Right ventricle myocardium superior (tissue), 1 donor: ENCODE measurements at regions not wholly inside any gene's neighbourhood (a gene's known extent, or its start where the extent isn't known, plus 50 kb on each side); places are given as distances from the start of the nearest gene placed in this dataset.

Experiments used
- ATAC-seq: fragments of 200-7000 bp; cut with Tn5 transposase; one replicate; pipeline ENCODE4 v1.9.1; 2020; ENCODE audit warnings: mild to moderate bottlenecking; ENCODE audit not compliant: poor library complexity
- DNase-seq: peaks from one replicate; pipeline ENCODE4 v3.0.0-alpha.2; 2020
- intact Hi-C: fragments of 100-400 bp; cut with DNase I; formaldehyde crosslinking; loops from one replicate; pipeline ENCODE4 v1.11.2; 2022
- donor health status: DM: no; HTN: yes; CAD: no; lungs with severe emphysema.

DNA sequence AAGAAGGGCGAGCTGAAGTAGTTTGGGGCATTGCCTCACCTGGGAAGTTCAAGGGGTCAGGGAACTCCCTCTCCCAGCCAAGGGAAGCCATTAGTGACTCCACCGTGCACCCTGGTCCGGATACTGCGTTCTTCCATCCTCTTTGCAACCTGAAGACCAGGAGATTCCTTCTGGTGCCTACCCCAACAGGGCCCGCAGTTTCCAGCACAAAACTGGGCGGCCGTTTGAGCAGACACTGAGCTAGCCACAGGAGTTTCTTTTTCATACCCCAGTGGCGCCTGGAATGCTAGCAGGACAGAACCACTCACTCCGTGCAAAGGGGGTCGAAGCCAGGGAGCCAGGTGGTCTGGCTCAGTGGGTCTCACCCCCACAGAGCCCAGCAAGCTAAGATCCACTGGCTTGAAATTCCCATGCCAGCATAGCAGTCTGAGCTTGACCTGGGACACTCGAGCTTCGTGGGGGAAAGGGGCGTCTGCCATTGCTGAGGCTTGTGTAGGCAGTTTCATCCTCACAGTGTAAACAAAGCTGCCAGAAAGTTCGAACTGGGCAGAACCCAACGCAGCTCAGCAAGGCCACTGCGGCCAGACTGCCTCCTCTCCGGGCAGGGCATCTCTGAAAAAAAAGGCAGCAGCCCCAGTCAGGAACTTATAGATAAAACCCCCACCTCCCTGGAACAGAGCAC, 1039.4 kb upstream of the IGFBP7 start:
- intact Hi-C loops, result no loop called here
- ATAC-seq (no peak), DNase-seq (no peak)

DNA sequence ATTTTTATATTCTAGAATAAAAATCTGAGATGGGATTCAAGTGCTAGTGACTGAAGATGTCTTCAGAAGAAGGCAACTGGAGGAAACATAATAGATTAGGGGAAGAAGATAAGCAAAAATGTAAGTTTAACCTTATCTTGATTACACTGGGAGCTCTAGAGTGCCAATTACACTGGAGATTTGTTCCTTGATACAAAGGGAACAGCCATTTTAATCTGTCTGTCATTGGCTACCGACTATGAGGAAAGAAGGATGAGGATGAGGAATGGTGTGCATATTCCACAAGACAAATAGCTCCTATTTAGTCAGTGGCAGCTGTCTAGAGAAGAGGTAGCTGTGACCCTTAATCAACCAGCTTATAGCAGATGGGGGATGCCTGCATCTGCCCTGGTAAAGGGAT, 1034.5 kb upstream of the IGFBP7 start:
- intact Hi-C loops, result no loop called here
- no peak for DNase-seq
- ATAC-seq, result no peak

DNA sequence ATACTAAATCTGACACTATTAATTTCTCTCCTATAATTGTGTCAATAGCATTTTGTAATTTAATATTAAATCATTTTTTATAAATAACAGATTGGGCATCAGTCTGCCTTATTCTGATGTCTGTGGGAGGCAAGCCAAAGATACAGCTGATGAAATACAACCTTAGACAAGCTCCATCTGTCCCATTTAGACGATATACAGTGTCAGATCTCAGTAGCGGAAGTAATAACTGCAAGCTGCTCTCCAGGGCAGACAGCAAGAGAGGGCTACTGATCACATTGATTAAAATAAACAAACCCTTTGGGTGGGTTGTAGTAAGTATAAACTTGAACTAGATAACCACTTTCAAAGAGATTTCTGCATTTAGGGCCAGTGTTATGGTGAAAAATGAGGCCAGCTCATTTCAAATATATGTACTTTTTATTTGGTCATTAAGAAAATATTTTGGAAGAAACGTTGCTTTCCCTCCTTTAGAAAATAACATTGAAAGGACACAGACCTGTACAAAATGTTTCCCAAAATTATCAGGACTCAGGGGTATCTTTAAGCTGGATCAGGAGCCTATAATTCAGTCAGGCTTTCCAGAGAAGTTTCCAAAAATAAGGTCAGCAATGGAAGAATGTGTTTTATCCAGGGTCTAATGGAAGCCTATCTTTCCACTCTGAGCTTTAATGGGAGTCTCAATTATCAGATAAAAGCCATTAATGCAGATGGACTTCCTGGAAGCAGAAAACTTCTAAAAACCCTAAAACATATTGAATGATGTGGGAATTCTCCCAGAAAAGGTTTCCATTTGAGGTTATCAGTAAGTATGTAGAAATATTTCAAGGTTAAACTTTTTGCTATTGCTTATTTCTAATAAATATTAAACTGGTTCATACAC, 1028.8 kb upstream of the IGFBP7 start:
- intact Hi-C loops, result no loop called here
- ATAC-seq (no peak), DNase-seq (no peak)

DNA sequence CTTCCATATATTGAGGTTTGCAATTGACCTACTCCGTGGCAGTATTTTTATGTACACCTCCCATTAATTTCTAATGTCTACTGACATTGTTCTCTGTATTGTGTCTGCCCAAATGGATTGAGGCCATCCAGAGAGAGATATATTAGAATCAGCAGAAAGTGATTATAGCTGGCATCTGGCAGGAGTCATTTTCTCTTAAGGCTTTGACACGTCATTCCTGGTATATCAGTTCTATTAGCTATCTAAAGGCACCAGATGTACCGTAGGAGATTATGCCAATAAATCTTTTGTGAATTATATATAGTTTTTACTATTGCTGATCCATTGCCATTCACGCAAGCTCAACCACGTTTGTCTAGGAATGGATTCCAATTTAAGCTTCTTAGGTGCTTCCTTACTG, 1026.4 kb upstream of the IGFBP7 start:
- intact Hi-C loops, result no loop called here
- ATAC-seq (no peak), DNase-seq (no peak)

DNA sequence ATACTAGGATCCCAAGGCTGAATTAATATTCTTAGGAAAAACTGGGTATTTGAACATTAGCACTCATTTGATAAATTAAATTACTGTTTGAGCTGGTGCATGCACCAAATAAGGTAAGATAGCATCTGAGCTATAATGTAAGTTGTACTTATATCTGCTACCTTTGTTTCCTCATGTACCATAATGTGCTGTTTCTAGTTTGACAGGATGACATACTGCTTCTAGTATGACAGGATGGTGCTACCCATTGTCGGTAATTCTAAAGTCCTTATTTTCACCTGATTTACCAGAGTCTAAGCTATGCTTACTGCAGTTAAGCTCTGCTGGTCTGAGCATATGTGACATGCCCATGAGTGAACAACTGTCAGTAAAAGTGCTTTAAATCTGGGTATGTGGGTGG, 1017.5 kb upstream of the IGFBP7 start:
- no peak for DNase-seq
- intact Hi-C loops, result no loop called here
- no peak for ATAC-seq

DNA sequence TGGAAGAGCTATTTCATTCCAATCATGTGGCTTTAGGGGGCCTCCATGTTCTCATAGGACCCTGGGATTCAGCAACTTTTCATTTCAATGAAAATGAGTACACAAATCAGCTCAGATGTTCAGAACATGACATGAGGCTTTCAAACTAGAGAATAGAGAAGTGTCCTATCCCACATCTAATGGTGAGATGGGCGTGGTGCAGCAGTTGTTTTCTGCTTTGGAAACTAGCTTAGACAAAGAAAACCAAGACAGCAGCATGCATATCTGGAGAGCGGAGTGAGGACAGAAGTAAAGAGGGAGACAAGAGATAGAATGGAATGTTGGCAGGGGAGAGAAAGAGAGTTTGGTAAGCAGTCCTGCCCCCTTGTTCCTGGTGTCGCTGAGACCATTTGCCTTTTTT, 1009.1 kb upstream of the IGFBP7 start:
- no peak for ATAC-seq
- no peak for DNase-seq
- intact Hi-C loops, result no loop called here

DNA sequence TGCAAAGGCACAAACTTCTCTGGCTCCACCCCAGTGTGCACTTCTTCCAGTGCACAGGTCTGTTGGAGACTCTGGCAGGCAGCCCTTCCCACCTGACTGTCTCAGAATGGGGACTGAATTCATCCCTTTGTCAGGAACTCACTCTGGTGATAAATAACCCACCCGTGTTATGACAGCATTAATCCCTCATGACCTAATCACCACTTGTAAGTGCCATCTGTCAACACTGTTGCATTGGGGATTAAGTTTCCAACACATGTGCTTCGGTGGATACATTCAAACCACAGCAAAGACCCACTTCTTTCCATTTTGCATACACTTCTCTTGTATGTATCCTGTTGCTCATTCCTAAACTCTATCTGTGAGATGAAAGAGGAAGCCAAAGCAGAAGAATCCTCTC, 1002.9 kb upstream of the IGFBP7 start:
- intact Hi-C loops, result no loop called here
- ATAC-seq, result no peak
- no peak for DNase-seq

DNA sequence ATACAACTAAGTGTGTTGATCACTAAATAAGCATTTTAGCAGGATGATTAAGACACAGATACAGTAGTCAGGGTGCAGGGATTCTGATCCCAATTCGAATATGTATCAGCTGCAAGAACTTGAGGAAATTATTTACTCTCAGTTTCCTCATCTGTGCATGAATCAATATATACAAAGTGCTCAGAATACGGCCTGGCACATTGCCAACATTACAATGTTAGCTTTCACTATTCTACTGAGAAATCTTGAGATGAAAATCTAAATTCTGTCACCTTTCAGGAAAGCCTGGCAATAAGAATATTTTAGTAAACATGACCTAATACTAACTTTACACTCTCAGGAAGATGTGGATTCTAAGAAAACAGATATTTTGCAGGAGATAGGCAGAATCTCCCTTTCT, 1001.6 kb upstream of the IGFBP7 start:
- intact Hi-C loops, result no loop called here
- ATAC-seq (no peak), DNase-seq (no peak)

DNA sequence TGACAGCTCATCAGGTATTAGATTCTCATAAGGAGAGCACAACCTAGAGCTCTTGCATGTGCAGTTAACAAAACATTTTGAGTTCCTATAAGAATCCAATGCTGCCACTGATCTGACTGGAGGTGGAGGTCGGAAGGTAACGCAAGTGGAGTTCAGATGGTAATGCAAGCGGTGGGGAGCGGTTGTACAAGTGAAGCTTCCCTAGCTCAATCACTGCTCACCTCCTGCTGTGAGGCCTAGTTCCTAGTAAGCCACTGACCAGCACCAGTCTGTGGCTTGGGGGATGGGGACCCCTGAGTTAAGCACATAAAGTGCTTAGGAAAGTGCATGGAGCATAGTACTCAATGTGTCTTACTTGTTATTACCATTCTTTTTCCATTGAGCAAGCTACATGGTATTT, 983.2 kb upstream of the IGFBP7 start:
- ATAC-seq (no peak), DNase-seq (no peak)
- intact Hi-C loops, result no loop called here

DNA sequence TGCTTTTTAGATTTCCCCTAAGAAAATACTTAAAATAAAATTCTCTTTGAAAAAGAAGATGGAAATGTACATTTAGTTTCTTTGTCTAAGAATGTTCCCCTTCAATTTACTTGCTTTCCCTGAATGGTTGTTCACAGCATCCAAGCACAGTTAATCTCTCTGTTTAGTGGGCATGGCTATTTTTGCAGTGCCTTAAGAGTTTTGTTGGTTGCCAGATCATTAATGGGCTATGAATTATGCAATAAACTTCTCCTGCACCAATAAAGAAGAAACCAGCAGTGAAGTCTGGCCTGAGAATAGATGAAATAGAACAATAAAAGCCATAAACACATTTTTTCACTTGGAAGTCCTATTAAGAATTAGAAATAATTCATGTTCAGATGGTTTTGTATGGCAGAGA, 980.4 kb upstream of the IGFBP7 start:
- intact Hi-C loops, result no loop called here
- ATAC-seq, result no peak
- no peak for DNase-seq

DNA sequence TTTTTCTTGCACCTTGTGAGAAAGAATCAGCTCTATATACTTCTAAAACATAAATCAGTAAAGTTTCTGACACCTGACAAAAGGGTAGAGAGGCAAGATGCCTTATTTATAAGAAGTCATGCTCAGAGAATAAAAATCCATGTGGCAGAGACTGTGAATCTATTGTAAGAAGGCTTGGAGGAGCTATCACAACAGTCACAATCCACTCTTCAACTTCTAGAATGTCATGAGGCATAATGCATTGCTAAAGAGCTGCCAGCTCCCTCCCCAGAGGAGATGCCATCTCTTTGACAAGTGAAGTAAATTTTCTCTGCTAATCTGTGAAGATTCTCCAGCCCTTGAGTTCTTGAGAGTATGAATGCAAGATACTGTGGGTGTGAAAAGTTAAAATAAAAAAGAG, 971.2 kb upstream of the IGFBP7 start:
- ATAC-seq (no peak), DNase-seq (no peak)
- intact Hi-C loops, result no loop called here

DNA sequence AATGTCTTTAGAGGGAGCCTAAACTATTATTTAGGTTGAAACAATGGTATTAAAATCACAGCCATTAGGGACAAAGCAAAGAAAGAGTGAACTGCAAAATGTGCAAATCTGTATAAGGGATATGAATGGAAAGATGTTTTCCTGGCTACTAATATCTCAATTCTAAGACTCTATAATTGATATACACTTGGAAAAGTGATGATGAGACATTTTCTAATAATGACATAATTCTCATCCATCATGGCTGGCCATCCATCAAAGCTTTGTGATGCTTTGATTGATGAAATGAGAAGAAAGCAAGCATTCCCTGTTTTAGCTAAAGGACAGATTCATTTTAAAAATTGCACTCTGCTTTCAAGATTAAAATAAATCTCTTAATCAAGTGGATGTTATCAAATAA, 965.5 kb upstream of the IGFBP7 start:
- intact Hi-C loops, result no loop called here
- DNase-seq (no peak), ATAC-seq (no peak)

DNA sequence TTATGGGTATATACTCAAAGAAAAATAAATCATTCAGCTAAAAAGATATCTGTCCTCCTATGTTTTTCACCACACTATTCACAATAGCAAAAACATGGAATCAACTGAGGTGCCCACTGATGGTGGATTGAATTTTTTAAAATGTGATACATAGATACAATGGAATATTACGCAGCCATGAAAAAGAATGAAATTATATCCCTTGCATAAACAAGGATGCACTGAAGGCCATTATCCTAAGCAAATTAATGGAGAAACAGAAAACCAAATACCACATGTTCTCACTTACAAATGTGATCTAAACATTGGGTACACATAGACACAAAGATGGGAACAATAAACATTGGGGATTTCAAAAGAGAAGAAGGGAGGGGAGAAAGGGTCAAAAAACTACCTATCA, 964.2 kb upstream of the IGFBP7 start:
- intact Hi-C loops, result no loop called here
- DNase-seq (no peak), ATAC-seq (no peak)

DNA sequence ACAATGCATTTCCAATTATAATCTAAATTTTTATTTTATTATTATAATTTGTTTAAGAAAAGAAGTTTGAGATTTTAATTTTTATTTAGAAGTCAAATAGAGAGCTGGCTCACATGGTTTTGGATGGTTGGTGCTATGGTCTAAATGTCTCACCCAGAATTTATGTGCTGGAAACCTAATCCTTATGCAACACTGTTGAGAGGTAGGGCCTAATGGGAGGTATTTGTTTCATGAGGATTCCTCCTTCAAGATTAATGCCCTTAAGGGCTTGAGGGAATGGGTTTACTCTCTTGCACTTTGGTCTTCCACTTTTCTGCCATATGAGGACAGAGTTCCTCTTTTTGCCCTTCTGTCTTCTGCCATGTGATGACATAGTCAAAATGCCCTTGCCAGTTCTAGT, 960.5 kb upstream of the IGFBP7 start:
- intact Hi-C loops, result no loop called here
- ATAC-seq (no peak), DNase-seq (no peak)

DNA sequence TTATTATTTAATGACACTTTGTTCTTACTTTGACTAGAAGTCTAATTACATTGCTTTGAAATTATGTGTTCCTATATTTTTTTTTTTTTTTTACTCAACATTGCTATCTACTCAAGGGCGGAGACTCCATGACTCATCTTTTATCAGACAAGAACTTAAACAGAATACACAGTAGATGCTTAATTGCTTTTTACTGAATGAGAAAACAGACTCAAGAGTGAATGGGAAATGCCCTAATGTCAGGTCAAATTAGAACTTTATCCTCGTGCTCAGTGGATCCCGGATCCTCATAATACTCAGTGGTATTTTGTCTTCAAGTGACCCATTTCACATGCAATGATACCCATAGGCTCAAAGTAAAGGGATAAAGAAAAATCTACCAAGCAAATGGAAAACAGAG, 954.5 kb upstream of the IGFBP7 start:
- intact Hi-C loops, result loop anchor here (10.0 kb wide), 1 partner anchor 620 kb away; no protein-coding TSS in a partner anchor
- ATAC-seq (no peak), DNase-seq (no peak)

DNA sequence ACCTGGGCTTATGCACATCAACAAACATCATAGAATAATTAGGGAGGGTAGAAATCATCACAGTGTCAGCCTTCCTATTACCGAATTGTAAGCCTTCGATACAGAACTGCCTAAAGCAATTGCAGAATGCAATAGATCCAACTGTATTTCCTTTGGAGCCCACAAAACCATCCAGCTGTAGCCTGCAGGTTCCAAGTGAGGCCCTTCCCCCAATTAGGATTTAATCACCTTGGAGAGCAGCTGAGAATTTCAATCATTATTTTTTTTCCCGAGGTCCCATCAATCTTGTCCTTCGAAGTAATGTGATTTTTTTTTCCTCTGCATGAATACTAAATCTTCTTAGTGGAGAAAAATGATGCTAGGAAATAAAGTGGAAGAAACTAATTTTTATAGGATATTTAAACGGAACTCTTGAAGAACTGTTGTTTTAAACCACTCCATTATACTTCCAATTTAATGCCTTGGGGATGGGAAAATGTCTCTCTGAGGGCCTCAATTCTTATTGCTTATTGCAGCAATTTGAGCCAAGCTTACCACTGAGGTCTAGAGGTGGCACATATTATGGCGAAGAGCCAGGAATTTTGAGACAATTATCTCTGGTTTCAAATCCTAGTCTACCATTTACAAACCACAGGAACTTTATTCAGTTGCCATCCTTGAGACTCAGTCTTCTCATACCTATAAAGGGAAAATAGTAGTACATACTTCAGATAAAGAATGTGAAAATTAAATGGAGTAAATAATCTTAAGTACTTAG, 953.4 kb upstream of the IGFBP7 start:
- intact Hi-C loops, result loop anchor here (10.0 kb wide), 1 partner anchor 619 kb away; no protein-coding TSS in a partner anchor
- ATAC-seq (no peak), DNase-seq (no peak)

DNA sequence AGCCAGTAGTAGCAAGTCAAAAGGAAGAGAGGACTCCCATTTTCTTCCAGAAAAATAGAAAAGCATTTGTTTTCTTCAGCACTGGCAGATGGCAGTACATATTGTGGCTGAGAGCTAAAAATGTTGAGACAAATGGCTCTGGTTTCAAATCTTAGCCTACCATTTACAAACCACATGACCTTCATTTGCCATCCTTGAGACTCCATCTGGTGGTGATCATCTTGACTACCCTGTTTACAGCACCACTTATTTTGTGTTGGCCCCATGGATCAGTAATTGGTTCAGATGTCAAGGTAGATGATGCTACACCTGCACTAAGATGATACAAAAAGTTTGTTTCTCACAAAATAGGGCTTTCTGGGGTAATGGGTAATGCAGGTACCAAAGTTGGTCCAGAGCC, 951.8 kb upstream of the IGFBP7 start:
- ATAC-seq, result no peak
- intact Hi-C loops, result loop anchor here (10.0 kb wide), 1 partner anchor 617 kb away; no protein-coding TSS in a partner anchor
- no peak for DNase-seq

DNA sequence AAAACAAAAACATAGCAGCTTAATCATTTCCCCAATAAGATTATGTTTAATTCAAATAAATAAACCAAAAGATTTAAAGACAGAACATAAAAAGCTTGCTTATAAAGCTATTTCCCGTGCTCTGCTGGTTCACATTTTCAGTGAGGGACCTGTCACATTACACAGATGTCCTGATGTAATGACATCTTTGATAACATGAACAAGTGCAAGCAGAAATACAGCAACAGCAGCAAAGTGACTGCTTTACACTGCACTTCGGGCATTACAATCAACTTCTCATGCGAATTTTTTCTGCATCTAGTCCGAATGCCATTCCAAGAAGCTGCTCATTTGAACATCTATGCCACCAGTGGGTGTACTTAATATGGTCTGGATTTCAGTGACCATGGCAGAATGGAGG, 940.3 kb upstream of the IGFBP7 start:
- no peak for ATAC-seq
- intact Hi-C loops, result no loop called here

DNA sequence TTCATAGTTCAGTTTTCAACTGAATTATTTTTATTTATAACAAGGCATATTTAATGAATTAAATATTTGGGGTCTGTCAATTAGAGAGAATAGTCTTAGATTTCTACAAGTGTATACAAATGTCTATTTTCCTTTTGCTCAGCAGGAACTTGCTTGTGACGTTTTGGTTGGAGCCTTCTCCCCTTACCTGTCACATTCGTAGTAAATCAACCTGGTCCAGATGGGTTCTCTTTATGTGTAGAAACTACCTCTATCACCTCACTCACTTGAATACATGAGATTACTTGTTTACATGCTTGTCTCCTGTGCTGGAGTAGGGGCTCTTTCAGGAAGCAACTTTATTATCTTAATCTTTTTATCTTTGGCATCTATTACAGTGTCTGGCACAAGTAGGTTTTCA, 938.3 kb upstream of the IGFBP7 start:
- ATAC-seq (no peak), DNase-seq (no peak)
- intact Hi-C loops, result no loop called here

More for the DNA sequence above, 940.3 kb upstream of the IGFBP7 start:
- no peak for DNase-seq

DNA sequence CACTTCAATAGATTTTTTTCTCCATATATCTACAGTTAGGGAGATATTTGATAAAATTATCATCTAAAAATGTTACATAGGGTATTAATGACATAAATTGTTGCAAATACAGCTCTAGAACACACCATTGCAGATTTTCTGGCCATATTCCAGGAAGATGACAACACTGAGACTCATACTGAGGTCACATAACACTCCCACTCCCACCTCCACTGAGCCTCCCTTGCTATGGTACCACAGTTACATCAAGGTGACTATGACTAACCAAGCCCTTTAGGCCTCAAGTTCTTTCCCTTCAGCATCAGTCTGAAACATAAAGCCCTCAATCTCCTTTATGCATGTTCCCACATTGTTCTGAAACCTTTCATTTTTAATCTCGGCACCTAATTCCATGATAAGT, 932.0 kb upstream of the IGFBP7 start:
- intact Hi-C loops, result no loop called here
- no peak for DNase-seq
- ATAC-seq, result no peak
